GM21367 (cell line): ENCODE measurements at regions not wholly inside any gene's neighbourhood (a gene's known extent, or its start where the extent isn't known, plus 50 kb on each side); places are given as distances from the start of the nearest gene placed in this dataset.

Experiments
- ATAC-seq: cut with Tn5 transposase; IDR thresholded peaks from one replicate; pipeline ENCODE4 v1.9.1; 2021; ENCODE audit not compliant: unreplicated experiment

GRCh38 chr5:145292278-145292677 lies 542.9 kb downstream of the PRELID2 start:
- no peak for ATAC-seq

- no peak for ATAC-seq
Observed at GRCh38 chr5:145283141-145283810, 551.9 kb downstream of the PRELID2 start.

GRCh38 chr5:145280806-145281205 lies 554.3 kb downstream of the PRELID2 start:
- no peak for ATAC-seq

- ATAC-seq = no peak
Observed at GRCh38 chr5:145280214-145280613, 554.9 kb downstream of the PRELID2 start.

GRCh38 chr5:145260670-145261069 lies 574.5 kb downstream of the PRELID2 start:
- ATAC-seq = no peak

GRCh38 chr5:145247745-145248040 lies 587.4 kb downstream of the PRELID2 start:
- no peak for ATAC-seq

GRCh38 chr5:145246961-145247744 lies 588.0 kb downstream of the PRELID2 start:
- ATAC-seq = no peak

- ATAC-seq = no peak
Observed at GRCh38 chr5:145246379-145246778, 588.8 kb downstream of the PRELID2 start.

GRCh38 chr5:145245354-145245753 lies 589.8 kb downstream of the PRELID2 start:
- ATAC-seq = no peak

GRCh38 chr5:145244788-145245187 lies 590.4 kb downstream of the PRELID2 start:
- no peak for ATAC-seq

- no peak for ATAC-seq
Observed at GRCh38 chr5:145244251-145244650, 590.9 kb downstream of the PRELID2 start.

- no peak for ATAC-seq
Observed at GRCh38 chr5:145243016-145243415, 592.1 kb downstream of the PRELID2 start.

- ATAC-seq = no peak
Observed at GRCh38 chr5:145242551-145242950, 592.6 kb downstream of the PRELID2 start.

GRCh38 chr5:145237843-145238242 lies 597.3 kb downstream of the PRELID2 start:
- ATAC-seq = peak; percentile 82

GRCh38 chr5:145236983-145237382 lies 598.2 kb downstream of the PRELID2 start:
- no peak for ATAC-seq

- no peak for ATAC-seq
Observed at GRCh38 chr5:145236127-145236526, 599.0 kb downstream of the PRELID2 start.

- ATAC-seq = no peak
Observed at GRCh38 chr5:145233461-145233860, 601.7 kb downstream of the PRELID2 start.

GRCh38 chr5:145230781-145231180 lies 604.4 kb downstream of the PRELID2 start:
- ATAC-seq = no peak

- no peak for ATAC-seq
Observed at GRCh38 chr5:145228564-145228963, 606.6 kb downstream of the PRELID2 start.

- ATAC-seq = no peak
Observed at GRCh38 chr5:145227881-145228280, 607.3 kb downstream of the PRELID2 start.

- ATAC-seq = no peak
Observed at GRCh38 chr5:145226726-145227125, 608.4 kb downstream of the PRELID2 start.

GRCh38 chr5:145225529-145225928 lies 609.6 kb downstream of the PRELID2 start:
- ATAC-seq = no peak

- no peak for ATAC-seq
Observed at GRCh38 chr5:145223582-145223981, 611.6 kb downstream of the PRELID2 start.
